Left colon (tissue), 2 donors: ENCODE measurements at regions not wholly inside any gene's neighbourhood (a gene's known extent, or its start where the extent isn't known, plus 50 kb on each side); places are given as distances from the start of the nearest gene placed in this dataset.
"Not testable (repeated sequence)": the region's sequence is repeated elsewhere in the genome, so short reads cannot be mapped to it uniquely, and the experiment has no call there.

Source experiments
- ATAC-seq: fragments of 200-7000 bp; cut with Tn5 transposase; one replicate; pipeline ENCODE4 v1.9.1; 2020; ENCODE audit warnings: mild to moderate bottlenecking, moderate library complexity
- DNase-seq, 2 donors: peaks; one replicate each; pipeline ENCODE4 v3.0.0-alpha.2; 2020
- intact Hi-C, 2 donors: fragments of 100-400 bp; cut with DNase I in 1 of 2; cut with micrococcal nuclease in 1 of 2; formaldehyde crosslinking; loops; one replicate each; pipeline versions ENCODE4 v1.11.2 to v1.14.0; 2022; cut with DNase I, micrococcal nuclease
- donor health status: DM: no; HTN: no; CAD: no.
- donor health status: DM: yes; HTN: yes; CAD: no.

DNA sequence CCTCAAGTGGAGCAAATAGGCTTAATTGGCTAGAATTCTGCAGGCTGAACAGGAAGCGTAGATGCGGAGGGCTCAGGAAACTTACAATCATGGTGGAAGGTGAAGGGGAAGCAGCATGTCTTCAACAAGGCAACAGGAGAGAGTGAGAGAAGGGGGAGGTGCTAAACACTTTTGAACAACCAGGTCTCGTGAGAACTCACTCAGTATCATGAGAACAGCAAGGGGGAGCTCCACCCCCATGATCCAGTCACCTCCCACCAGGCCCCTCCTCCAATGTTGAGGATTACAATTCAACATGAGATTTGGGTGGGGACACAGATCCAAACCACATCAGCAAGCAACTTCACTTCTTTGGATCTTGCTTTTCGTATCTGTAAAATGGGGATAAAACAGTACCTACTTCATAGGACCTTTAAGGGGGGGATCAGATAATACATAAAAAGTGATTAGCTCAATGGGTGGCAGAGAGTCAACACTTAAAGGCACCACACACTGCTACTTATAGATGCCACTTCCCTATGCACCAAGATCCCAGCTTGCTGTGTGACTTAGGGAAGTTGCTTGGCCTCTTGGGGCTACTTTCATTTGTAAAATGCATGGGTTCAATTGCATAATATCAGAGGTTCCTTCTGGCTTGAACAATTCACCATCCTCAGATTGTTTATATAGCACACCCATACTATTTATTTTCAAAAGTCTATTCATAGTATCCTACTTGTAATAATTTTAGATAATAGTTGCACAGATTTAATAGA lies 184.8 kb upstream of the RPH3A start:
- intact Hi-C loops, result no loop called here
- ATAC-seq (no peak), DNase-seq (no peak)

DNA sequence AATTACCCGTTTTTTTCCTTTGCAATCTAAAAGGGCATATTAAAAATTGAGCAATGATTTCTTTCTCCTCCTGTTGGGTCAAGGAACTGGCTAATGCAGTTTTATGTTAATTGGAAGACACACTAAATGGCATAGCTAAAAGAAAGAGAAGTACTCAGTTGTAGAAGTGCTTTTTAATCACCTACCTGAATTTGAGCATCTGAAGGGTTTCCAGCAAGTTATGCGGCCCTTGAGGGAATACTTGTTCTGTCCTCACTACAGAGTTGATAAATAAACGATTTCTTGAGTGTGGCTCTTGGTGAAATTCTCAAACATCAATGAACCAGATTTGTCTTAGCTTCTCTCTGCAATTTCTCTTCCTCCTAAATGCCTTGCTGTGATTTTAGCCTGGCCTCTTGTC lies 184.1 kb upstream of the RPH3A start:
- DNase-seq, result no peak
- ATAC-seq, result no peak
- intact Hi-C loops, result no loop called here

- DNase-seq (no peak), ATAC-seq (no peak)
- intact Hi-C loops, result no loop called here
Measured at GRCh38 chr12:112611908-112612307, 179.6 kb upstream of the RPH3A start.

GRCh38 chr12:112615196-112615595 lies 176.4 kb upstream of the RPH3A start:
- intact Hi-C loops, result no loop called here

GRCh38 chr12:112616469-112617152 lies 174.9 kb upstream of the RPH3A start:
- no peak for ATAC-seq
- intact Hi-C loops, result no loop called here
- DNase-seq, result no peak

More at GRCh38 chr12:112615196-112615595, 176.4 kb upstream of the RPH3A start:
- DNase-seq (no peak), ATAC-seq (no peak)

DNA sequence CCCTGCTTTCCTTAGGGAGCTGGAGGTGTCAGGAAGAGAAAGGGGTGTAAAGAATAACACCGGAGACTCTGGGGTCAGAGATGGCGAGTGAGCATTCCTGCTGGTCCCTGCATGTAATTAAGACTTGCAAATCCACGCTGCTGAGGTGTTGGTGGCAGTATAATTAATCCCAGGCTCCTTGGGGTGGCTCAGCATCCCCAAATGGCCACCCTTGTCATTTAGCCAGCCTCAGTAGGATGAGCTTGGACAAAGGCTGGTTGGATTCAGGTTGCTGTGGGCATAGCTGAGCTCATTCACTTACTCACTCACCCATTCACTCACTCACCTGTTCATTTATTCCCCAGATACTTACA lies 174.4 kb upstream of the RPH3A start:
- intact Hi-C loops, result no loop called here
- ATAC-seq, result no peak
- no peak for DNase-seq

DNA sequence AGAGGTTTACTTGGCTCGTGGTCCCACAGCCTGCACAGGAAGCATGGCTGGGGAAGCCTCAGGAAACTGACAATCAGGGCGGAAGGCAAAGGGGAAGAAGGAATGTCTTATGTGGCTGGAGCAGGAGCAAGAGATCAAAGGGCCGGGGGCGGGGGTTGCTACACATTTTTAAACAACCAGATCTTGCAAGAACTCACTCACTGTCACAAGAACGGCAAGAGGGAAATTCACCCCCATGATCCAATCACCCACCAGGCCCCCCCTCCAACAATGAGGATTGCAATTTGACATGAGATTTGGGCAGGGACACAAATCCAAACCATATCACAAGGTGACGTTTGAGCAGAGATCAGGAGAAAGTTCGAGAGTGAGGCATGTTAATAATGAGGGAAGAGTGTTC lies 163.7 kb upstream of the RPH3A start:
- DNase-seq, result no peak
- intact Hi-C loops, result no loop called here

GRCh38 chr12:112631974-112632373 lies 159.6 kb upstream of the RPH3A start:
- not testable (repeated sequence) for ATAC-seq

More for the DNA sequence above, 163.7 kb upstream of the RPH3A start:
- no peak for ATAC-seq

DNA sequence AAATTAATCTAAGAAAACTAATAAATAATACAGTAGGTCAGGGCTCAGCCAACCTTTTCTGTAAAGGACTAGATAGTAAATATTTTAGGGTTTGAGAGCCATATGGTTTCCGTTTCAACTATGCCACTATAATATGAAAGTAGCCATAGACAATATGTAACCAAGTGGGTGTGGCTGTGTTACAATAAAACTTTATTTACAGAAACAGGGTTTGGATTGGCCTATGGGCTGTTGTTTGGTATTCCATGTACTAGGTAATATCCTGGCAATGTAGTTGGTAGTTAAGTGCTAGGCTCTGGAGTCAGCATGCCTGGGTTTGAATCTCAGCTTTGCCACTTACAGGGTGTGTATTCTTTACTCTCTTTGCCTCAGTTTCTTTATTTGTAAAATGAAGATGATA lies 156.5 kb upstream of the RPH3A start:
- ATAC-seq (peak; percentile 49), DNase-seq (no peak)
- intact Hi-C loops, result no loop called here

More at GRCh38 chr12:112631974-112632373, 159.6 kb upstream of the RPH3A start:
- intact Hi-C loops, DNase-seq: not testable (repeated sequence)

GRCh38 chr12:112638420-112638819 lies 153.1 kb upstream of the RPH3A start:
- intact Hi-C loops, result no loop called here
- ATAC-seq, result no peak
- no peak for DNase-seq

GRCh38 chr12:112645586-112645985 lies 146.0 kb upstream of the RPH3A start:
- ATAC-seq (no peak), DNase-seq (no peak)

DNA sequence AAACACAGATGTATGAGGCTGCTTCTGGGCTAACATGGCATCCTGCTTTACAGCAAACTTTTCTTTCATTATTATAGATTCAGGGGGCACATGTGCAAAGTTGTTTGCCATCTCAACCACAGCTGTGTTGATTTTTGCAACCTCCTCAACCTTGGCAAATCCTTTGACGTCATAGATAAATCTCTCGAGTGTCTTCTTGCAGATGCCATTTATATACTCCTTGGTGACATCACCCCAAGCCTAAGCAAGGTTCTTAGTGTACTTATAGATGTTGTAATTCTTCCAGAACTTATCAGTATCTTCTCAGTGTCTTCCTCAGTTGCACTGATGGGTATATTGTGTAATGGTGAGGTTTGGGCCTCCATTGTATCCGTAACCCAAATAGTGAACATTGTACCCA lies 135.4 kb upstream of the RPH3A start:
- intact Hi-C loops, result no loop called here
- DNase-seq, result no peak

More at GRCh38 chr12:112645586-112645985, 146.0 kb upstream of the RPH3A start:
- intact Hi-C loops, result no loop called here

GRCh38 chr12:112664569-112664968 lies 127.0 kb upstream of the RPH3A start:
- DNase-seq (no peak), ATAC-seq (no peak)
- intact Hi-C loops, result no loop called here

More for the DNA sequence above, 135.4 kb upstream of the RPH3A start:
- no peak for ATAC-seq

DNA sequence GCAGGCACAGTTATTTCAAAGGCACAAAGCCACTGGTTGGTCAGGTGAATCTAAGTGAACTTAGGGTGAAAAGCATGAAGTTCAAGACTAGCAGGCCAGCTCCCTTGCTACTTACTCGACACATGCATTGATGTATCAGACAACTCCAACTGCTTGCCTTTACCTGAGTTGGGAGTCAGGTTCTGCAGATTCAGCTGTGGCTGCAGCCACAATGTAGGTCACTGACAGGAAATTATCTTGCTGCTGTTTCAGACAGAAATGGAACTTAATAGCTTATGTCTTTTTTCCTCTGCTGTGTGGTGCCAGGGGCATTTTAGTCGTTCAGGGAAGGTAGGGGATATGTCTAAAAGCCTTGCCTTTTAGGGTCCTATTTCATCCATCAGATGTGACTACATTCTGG lies 125.6 kb upstream of the RPH3A start:
- no peak for DNase-seq
- no peak for ATAC-seq
- intact Hi-C loops, result no loop called here

GRCh38 chr12:112671564-112671963 lies 120.0 kb upstream of the RPH3A start:
- ATAC-seq, result no peak
- intact Hi-C loops, result no loop called here
- DNase-seq, result no peak

DNA sequence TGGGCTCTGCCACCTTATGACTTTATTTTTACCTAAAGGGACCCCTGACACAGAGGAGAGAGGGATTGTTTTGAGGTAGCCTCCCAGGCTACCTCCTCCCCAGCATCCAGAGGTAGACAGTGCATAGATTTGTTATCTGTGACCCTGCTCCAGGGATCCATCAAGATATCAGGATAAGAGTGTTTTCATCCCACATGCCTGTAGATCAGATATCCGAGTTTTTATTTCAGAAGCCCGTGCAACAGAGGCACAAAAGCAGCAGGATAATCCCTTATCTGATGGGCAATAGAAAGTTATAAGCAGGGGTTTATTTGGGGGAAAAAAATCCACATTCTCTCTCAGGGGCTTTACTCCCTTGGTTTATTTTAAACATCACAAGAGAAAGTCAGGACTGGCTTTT lies 117.0 kb upstream of the RPH3A start:
- no peak for ATAC-seq
- intact Hi-C loops, result no loop called here
- no peak for DNase-seq

GRCh38 chr12:112676507-112676906 lies 115.0 kb upstream of the RPH3A start:
- intact Hi-C loops, result no loop called here
- no peak for ATAC-seq
- DNase-seq, result no peak

DNA sequence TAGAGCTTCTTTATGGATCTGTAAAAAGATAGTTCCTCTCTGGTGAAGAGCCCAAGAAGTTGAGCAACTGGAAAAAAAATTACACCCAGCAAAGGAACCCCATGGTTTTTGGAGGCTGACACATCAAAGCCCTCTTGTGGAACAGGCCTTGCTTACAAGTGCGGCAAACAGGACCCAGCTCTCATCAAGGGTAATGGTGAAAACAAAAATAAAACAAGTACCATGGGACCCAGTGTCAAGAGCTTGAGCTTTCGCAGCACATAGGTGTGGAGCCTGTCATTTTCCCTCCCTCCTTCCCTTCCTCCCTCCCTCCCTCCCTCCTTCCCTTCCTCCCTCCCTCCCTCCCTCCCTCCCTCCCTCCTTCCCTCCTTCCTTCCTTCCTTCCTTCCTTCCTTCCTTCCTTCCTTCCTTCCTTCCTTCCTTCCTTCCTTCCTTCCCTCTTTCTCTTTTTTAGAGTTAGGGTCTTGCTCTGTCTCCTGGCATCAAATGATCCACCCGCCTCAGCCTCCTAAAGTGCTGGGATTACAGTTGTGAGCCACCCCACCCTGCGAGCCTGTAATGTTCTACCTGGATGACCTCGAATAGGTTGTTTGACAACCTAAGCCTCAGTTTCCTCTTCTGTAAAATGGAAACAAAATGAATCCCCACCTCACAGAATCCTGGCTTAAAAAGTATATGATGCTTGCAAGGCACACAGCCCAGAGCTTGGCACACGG lies 114.3 kb upstream of the RPH3A start:
- intact Hi-C loops, result no loop called here
- DNase-seq, result no peak
- ATAC-seq, result no peak

DNA sequence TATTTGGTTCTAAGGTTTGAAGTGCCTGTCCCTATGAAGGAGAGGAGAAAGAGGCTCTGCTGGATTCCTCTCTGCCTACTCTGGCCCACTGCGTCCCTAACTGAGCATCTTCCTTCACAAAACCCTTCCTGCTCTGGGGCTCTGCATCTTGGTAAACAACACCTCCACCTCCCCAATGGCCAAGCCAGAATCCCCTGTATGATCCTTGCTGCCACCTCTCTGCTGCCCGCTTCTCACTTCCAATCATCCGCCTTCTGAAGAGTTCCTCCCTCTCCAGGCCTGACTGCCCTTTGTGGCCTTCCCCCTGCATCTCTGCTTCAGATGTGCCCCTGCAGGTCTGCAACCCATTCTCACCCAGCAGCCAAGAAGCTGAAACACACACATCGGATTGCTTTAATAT lies 110.6 kb upstream of the RPH3A start:
- DNase-seq (no peak), ATAC-seq (no peak)
- intact Hi-C loops, result no loop called here

DNA sequence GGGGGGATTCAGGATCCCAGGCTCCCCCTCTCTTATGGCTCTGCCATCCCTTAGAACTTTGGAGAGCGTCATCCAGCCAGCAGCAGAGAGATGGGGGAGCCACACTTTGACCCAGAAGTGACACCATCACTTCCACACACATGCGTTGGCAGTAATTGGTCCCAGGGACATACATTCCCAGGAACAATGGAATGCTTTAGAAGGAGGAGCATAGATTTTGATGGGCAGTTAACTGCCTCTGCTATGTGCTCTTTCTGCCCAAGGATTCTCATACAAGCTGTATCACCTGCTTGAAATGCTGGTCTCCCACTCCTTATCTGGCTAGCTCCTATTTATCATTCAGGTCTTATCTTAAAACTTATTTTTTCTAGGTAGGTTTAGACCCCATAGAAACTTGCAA lies 109.0 kb upstream of the RPH3A start:
- no peak for ATAC-seq
- intact Hi-C loops, result no loop called here
- no peak for DNase-seq
